ENCODE measurements at regions not wholly inside any gene's neighbourhood (a gene's known extent, or its start where the extent isn't known, plus 50 kb on each side); places are given as distances from the start of the nearest gene placed in this dataset.
A peak's percentile ranks its signal among the peaks of the same experiment; 100 is the strongest.
"Not testable (repeated sequence)": the region's sequence is repeated elsewhere in the genome, so short reads cannot be mapped to it uniquely, and the experiment has no call there.

DNA sequence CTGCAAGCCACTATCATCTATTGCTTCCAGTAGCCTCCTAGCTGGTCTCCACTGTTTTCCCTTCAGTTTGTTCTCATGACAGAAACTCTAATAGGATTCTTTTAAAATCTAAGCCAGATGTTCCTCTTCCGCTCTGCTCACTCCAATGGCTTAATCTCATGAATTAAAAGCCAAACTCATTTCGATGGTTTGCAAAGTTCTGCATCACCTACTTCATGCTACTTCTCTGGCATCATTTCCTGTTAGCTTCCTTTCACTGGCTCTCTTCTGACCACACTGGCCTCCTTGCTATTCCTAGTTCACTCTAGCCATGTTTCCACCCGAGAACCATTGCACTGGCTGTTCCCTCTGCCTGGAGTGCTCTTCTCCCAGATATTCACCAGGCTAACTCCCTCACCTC, 102.0 kb upstream of the LSM6 start:
- DNase-seq (ENCODE audit: low spot score) = no peak

DNA sequence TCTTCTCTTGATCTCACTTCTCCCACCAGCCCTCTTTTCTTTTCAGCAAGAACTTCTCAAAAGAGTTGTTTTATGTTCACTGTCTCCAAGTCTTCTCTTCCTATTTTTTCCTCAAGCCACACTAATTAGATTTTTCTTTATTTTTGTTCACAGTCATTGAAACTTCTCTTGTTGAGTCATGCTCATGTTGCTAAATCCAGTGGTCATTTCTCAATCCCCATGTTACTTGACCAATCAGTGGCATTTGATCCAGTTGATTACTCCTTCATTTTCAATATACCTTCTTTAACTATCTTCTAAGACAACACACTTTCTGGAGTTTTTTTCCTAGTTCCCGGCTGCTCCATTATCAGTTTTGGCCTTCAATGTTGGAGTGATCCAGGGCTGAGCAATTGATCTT, 103.1 kb upstream of the LSM6 start:
- DNase-seq (ENCODE audit: low spot score) = no peak

DNA sequence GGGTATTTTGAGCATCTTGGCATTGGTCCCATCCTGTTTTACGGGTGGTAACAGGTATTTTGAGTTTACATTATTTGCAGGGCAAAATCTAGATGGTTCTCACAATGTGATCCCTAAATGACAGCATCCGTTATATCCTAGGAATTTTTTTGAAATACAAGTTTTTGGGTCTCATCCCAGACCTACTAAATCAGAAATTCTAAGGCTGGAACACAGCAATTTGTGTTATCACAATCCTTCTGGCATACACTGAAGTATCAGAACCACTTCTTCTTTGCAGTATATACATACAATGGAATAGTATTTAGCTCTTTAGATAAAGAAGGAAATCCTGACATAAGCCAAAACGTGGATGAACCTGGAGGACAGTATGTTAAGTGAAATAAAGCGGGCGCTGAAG, 104.1 kb upstream of the LSM6 start:
- DNase-seq (ENCODE audit: low spot score) = no peak

DNA sequence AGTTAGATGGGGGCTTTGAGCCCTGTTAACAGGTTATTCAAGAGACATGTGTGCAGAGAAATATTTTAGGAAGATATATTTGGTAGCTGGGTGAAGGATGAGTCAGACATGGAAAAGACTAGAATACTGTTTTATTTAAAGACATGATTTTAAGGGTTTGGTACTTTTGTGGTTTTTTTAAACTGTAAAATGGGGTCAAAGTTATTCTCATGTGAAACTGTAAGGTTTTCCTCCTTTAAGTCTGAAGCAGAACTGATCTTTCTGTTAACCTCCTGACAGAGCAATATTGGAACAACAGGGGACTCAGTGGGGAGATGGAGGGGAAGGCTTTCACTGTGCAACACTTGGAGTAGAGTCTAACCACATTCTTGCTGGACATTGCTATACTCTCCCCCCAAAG, 112.4 kb upstream of the LSM6 start:
- no peak for DNase-seq (ENCODE audit: low spot score)

DNA sequence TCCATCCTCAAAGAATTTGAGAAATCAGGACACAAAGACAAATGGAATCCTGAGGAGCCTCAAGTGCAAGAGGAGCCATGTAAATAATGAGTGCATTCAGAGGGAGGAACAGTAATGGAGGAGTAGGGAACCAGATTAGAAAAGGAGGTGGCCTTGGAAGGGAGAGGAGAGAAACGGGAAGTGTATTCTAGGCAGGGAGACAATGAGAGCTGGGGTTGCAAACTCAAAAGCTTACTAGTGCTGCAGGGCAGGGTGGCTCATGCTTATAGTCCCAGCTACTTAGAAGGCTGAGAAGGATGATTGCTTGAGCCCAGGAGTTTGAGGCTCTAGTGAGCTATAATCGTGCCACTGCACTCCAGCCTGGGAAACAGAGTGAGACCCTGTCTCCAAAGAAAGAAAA, 113.2 kb upstream of the LSM6 start:
- DNase-seq (ENCODE audit: low spot score) = no peak

DNA sequence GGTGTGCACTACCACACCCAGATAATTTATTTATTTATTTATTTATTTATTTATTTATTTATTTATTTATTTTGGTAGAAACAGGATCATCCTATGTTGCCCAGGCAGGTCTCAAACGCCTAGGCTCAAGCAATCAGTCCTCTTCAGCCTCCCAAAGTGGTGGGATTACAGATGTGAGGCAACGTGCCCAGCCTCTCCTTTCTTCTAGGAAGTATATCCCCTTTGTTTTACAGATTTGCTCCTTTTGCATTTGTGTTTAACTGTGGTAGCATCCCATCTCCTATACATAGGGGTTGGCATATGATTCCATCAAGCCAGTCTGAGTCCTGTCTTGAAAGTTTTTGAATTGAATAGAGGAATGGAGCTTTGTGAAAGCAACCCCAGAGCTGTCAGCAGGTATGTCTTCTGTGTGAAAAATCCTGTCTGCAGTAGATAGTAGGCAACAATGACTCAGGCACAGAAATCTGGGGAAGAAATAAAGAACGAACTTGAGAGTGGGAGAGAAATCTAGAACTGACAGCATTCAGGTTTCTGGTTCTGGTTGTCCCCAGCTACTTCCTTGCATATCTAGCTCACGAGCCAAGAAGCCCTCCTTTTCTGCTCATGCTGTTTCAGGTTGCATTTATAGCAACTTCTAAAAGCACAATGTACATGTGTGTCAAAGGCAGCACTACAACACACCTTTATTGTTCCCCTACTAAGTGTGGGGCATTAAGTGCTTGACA, 113.7 kb upstream of the LSM6 start:
- DNase-seq (ENCODE audit: low spot score) = no peak

DNA sequence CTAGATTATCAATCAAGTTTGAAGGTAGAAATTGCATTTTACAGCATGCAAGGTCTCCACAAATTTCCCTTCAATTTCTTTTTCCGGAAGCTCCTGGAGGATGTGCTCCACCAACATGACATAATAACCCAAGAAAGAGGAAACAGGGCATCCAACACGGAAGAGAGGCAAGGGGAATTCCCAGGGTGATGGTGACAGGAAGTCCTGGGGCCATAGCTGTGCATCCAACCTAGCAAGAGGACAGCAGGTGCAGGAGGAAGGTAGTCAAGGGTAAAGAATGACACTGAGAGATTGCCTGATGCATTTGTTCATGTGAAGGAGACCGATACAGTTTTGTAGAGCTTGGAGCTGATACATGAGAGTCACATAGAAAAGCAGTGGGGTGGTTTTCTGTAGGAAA, 115.7 kb upstream of the LSM6 start:
- DNase-seq (ENCODE audit: low spot score) = no peak

DNA sequence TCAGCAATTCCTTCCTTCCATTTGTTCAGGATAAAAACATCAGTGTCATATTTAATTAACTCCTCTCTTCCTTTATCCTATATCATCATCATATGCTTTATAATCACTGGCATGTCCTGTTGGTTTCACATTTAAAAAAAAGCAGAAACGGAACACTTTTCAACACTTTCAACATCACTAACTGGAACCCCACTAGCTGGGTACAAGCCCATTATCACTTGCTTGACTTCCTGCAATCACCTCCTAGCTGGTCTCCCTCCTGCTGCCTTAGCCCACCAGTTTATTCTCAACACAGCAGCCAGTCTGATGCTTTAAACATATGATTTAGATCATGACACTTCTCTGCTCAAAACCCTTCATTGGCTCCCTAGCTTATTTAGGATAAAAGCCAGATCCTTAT, 116.4 kb upstream of the LSM6 start:
- no peak for DNase-seq (ENCODE audit: low spot score)

DNA sequence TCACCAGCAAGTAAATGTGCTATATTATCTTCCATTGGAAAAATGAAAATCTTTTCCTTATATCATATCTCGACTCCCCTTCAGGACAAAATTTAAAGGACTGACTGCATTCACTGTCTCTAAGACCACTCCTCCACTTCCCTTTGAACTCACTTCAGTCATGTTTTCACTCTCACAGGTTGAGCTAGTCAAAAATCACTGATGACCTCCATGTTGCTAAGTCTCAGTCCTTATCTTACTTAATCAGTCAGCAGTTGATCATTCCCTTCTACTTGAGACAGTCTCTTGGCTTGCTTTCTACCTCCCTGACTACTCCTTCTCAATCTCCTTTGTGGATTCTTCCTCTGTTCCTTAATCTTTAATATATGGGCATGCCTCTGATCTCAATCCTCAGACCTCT, 117.0 kb upstream of the LSM6 start:
- no peak for DNase-seq (ENCODE audit: low spot score)

DNA sequence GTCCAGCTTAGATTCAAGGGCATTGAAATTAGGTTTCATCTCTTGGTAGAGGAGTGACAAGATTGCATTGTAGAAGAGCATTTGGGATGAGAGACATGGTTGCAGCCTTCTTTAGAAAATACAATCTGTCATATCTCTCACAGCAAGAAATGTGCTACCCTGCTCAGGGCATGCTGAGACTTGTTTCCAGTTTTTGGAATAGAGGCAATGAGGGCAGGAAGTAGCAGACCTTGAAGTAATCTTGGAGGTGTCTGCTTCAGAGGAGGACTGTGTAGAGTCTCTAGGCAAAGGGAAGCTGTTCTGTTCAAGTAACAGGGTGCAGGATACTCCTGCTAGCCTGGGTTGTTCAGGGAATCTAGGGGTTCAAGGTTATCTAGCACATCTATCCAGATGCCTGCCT, 116.1 kb upstream of the ZNF827 start:
- DNase-seq (ENCODE audit: low spot score) = no peak

DNA sequence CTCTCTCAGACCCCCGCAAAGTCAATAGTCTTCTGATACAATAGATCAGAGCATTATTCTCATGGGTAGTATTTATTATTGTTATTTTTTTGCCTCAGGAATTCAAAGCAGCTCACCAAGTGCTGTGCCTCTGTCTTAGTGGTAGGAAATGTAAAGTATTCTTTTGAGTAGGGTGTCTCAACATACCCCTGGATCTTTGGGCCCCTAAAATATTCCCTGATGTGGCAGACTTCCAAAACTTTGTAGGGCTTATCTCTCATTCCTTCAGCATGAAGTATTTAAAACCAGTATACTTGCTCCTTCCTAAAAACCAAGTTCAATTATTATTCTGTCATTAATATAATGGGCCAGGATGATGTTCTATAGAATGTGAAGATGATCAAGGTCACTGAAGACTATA, 115.3 kb upstream of the ZNF827 start:
- no peak for DNase-seq (ENCODE audit: low spot score)

DNA sequence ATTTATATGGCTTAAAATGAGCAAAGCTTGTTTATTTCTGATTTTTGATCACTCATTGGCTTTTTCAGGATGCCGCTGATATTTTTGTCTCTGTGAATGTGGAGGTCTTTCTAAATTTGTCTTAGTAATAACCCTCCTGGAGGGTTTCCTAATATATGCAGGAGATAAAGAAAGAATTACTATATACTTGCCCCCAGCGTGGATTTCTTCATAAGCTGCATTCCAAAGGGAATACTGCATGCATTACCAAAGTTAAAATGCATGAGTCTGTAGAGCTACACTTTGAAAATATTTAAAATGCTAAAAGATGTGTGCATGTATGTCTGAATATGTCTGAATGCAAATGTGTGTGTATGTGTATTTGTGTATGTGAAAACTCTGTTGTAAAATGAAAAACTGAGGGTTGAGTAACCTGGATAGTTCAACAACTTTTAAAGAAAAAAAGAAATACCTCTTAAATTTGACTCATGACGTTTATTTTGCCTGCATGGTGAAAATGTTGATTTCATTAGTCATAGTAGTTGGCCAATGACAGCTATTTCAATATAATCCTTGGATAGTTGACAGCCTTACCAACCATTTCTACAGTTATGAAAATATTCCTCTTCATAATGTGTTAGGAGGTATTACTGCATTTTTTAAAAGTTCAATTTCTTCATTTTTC, 113.2 kb upstream of the ZNF827 start:
- DNase-seq (ENCODE audit: low spot score) = no peak

DNA sequence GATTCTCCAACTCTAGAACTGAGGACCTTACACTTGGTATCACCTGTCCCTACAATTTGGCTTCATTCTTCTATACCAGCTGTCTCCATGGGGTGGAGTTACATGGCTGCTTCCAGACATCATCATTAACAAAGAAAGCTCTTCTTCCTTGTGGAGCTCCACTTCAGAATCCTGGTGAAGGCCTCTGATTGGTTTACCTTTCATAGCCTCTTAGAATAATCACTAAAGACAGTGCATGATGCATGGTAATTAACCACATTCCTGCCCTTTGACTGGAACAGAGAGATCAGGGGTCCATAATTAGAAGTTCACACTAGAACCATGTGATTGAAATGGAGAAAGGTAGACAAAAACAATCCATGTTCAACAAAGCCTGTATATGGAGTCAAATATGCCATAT, 112.6 kb upstream of the ZNF827 start:
- DNase-seq (ENCODE audit: low spot score) = no peak

DNA sequence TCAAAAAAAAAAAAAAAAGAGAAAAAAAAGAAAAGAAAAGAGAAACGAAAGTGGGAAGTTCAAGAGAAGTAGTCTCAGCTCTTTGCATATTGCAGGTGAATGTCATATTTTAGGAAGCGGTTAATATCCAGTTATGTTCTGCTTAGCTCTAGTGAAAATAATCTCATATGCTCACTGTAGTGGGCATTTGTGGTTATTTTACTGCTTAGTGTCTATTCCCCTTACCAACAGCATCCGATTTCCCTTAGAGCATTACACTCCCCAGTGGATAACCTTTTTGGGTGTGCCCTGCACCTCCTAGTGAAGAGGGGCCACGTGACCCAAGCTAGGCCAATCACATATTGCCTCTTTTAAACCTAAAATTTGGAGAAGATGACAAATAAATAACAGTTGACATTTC, 111.2 kb upstream of the ZNF827 start:
- no peak for DNase-seq (ENCODE audit: low spot score)

DNA sequence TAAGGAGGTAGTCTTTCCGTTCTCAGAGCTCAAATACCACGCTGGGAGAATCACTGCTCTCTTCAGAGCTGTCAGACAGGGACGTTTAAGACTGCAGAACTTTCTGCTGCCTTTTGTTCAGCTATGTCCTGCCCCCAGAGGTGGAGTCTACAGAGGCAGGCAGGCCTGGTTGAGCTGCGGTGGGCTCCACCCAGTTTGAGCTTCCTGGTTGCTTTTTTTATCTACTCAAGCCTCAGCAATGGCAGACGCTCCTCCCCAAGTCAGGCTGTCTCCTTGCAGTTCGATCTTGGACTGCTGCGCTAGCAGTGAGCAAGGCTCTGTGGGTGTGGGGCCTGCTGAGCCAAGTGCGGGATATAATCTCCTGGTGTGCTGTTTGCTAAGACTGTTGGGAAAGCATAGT, 109.1 kb upstream of the ZNF827 start:
- DNase-seq (ENCODE audit: low spot score) = not testable (repeated sequence)

DNA sequence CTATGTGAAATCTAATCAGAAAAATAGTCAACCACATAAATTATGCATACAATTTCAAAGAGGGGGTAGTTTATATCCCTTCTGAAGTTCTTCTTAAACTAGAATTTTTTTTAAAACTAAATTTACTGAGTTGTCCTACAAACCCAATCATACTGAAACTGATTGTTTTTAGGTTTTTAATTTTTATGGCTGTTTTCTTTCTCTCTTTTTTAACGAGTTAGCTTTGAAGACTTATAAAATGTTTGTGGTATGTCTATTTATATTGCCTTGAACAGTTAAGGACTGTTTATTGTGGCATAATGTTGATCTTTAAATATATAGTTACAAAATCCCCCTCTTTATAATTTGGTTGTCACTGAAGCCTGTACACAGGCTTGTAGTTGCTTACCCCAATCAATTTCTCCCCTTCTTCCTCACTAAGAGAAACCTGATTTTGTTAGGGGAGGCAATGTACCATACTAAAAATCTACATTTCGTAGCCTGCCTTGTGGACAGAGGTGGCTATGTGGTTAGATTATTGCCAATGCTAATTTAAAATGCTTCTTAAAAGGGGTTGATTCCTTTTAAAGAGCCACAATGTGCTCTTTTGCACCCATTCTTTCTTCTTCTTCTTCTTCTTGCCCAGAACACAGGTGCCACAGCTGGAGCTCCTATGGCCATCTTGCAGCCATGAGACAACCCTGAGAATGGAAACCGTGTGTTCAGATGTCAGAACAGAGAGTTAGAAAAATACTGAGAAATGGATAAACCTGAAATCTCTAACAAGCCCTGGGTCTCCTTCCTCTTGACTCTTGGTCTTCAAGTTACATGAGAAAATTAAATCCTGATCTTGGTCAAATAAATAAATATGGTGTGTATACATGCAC, 102.7 kb upstream of the ZNF827 start:
- DNase-seq (ENCODE audit: low spot score) = no peak

DNA sequence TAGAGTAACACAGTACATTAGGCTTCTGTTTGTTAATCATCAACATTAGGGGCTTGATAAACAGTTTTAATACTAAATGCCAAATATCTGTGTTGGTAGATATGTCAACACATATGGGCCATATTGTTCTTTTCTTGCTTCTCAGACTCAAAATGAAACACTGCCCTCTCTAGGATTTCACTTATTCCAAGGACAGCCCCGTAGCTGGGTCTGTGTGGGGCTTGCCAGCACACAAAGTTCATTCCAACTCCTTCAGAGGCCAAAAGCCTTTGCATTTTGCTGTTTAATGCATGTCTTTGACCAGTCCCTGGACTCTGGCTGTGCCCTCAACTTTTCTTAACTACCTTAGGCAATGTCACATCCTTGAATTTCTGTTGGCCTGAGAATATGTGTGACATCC, 102.0 kb upstream of the ZNF827 start:
- no peak for DNase-seq (ENCODE audit: low spot score)

DNA sequence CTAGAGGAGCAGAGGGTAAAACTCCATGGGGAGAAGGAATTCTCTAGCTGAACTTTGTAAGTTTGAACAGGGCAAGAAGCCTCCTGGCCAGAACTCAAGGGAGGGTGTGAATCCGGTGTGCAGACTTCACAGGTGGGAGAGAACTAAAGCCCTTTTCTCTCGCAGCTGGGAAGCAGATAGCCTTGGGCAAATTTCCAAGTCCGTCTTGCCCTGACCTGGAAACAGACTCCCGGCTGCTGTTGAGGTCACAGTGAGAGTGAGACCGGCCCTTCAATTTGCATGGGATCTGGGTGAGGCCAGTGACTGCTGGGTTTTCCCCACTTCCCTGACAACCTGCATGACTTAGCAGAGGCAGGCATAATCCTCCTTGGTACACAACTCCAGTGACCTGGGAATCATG, 94.5 kb upstream of the ZNF827 start:
- DNase-seq (ENCODE audit: low spot score) = peak; percentile 77

DNA sequence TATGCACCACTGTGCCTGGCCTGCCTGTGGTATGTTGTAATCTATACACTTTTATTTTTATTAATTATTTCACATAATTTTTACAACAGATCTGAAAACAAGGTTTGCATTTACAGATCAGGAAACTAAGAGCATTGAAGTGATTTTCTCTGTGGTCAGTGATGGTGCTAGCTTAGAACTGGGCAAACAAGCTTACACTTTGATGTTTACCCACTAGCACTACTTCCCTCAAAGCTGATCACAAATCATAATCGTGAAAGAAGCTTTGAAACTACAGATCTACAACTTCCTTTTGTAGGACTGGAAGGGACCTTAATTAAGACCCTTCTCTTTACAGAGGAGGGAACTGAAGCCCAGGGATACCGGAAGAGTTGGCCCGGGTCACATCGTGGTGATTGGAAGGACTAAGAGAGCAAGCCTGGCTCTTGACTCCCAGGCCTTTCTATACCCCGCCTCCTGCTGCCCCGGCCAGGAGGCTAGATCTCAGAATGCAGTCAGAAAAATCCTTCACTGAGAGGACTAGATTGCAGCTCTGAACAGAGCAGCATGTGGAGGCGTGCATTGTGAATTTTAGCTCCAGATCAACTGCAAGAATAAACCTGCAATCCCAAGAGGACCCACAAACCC, 93.7 kb upstream of the ZNF827 start:
- DNase-seq (ENCODE audit: low spot score) = peak; percentile 67

DNA sequence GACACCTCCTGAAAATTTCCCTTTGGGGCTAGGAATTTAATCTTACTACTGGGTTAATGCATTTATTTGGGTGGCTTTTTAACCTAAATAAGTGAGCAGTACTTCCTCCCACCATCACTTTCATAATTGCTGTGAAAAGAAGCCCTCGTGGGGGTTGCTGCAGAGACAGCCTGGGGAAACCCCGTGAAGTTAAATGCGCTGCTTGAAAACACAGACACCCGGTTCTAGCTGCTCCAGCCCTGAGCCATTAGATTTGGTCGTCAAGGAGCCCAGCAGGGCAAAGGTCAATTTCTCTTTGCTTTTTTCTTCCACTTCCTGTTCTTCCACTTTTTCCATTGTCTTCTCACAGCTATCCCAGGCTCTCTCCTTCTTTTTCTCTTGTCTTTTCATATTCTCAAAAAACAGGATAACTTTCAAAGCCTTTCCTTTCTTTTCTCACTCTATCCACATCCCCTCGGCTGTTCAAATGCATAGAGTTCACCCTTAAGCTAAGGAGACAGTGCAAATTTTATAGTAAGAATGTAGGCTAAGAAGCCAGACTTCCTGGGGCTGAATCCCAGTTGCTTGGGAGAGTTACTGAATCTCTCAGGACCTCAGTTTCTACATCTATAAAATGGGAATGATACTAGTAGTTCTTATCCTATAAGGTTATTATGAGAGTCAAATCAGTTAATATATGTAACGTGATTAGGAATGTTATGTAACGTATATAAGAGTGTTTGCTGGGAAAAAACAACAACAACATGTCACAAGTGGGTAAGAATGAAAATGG, 91.5 kb upstream of the ZNF827 start:
- DNase-seq (ENCODE audit: low spot score) = peak; percentile 82

DNA sequence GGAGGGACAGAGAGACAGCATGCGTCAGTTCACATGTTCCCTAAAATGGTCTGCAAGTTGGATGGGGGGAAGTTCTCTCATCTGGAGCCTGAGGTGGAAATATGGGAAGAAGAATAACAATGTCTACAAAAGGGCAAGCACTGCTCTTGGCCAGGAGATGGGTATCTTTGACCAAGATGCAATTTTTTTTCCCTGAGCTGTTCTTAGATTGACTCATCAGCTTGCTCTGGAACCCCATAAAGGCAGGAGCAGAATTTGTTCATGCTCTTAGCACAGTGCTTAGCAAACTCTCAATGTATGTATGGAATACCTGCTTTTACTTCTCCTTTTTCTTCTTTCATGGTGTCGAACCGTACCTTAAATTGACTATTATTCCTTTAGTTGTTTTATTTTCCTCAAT, 90.5 kb upstream of the ZNF827 start:
- DNase-seq (ENCODE audit: low spot score) = no peak

DNA sequence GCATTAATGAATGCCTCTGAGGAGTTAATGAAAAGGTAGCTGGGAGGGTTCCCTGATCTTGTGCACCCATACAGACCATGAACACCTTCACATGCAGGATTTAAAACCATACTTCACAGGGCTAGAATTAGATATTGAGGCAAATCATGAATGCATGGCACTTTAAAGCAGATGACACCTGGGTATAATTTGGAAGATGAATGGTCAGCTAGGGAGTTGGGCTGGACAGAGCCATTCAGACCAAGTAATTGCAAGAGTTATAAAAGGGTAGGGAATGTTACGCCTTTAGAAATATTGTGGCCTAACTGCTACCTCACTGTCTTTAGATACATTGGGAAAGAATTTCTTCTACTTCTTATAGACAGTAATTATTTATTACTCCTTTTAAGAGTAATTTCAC, 89.1 kb upstream of the ZNF827 start:
- no peak for DNase-seq (ENCODE audit: low spot score)
